ENCODE measurements at regions not wholly inside any gene's neighbourhood (a gene's known extent, or its start where the extent isn't known, plus 50 kb on each side); places are given as distances from the start of the nearest gene placed in this dataset.

- TF ChIP-seq, protein P1, sequence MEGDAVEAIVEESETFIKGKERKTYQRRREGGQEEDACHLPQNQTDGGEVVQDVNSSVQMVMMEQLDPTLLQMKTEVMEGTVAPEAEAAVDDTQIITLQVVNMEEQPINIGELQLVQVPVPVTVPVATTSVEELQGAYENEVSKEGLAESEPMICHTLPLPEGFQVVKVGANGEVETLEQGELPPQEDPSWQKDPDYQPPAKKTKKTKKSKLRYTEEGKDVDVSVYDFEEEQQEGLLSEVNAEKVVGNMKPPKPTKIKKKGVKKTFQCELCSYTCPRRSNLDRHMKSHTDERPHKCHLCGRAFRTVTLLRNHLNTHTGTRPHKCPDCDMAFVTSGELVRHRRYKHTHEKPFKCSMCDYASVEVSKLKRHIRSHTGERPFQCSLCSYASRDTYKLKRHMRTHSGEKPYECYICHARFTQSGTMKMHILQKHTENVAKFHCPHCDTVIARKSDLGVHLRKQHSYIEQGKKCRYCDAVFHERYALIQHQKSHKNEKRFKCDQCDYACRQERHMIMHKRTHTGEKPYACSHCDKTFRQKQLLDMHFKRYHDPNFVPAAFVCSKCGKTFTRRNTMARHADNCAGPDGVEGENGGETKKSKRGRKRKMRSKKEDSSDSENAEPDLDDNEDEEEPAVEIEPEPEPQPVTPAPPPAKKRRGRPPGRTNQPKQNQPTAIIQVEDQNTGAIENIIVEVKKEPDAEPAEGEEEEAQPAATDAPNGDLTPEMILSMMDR (conservative IDR thresholded peaks at IDR 0.05; ENCODE audit: low read length), result no peak
- no peak for TF ChIP-seq EZH2phosphoT487 (IDR thresholded peaks at IDR 0.05; ENCODE audit: borderline replicate concordance)
Observed at GRCh38 chr9:29850664-29851063, 2277.4 kb upstream of the C9orf72 start.

Measured in Loucy (cell line).